ACHN (cell line): ENCODE measurements at regions not wholly inside any gene's neighbourhood (a gene's known extent, or its start where the extent isn't known, plus 50 kb on each side); places are given as distances from the start of the nearest gene placed in this dataset.

Experiments used
- DNase-seq: peaks from one replicate; pipeline ENCODE4 v3.0.0-alpha.2; 2015
- in situ Hi-C: cut with HindIII; loops from 2 replicates; pipeline ENCODE4 v1.10.0; 2017; ENCODE audit warnings: low sequenced_read_pairs, low pct_ligation_motif_present, low pct_unique_long_range_greater_than_20kb

- in situ Hi-C loops: no loop called here
Observed at GRCh38 chr3:178041931-178042330, 494.3 kb upstream of the KCNMB2 start.

GRCh38 chr3:178042376-178042775 lies 493.9 kb upstream of the KCNMB2 start:
- in situ Hi-C loops: no loop called here
- no peak for DNase-seq

More at GRCh38 chr3:178041931-178042330, 494.3 kb upstream of the KCNMB2 start:
- no peak for DNase-seq

- DNase-seq: no peak
- in situ Hi-C loops: no loop called here
Observed at GRCh38 chr3:178043084-178043483, 493.2 kb upstream of the KCNMB2 start.

- no peak for DNase-seq
- in situ Hi-C loops: no loop called here
Observed at GRCh38 chr3:178044320-178044719, 491.9 kb upstream of the KCNMB2 start.

GRCh38 chr3:178047496-178047895 lies 488.7 kb upstream of the KCNMB2 start:
- no peak for DNase-seq
- in situ Hi-C loops: no loop called here

GRCh38 chr3:178048768-178049167 lies 487.5 kb upstream of the KCNMB2 start:
- in situ Hi-C loops: no loop called here
- no peak for DNase-seq

GRCh38 chr3:178054471-178054870 lies 481.8 kb upstream of the KCNMB2 start:
- no peak for DNase-seq
- in situ Hi-C loops: no loop called here

GRCh38 chr3:178055939-178056338 lies 480.3 kb upstream of the KCNMB2 start:
- in situ Hi-C loops: no loop called here
- no peak for DNase-seq

GRCh38 chr3:178056868-178057267 lies 479.4 kb upstream of the KCNMB2 start:
- in situ Hi-C loops: no loop called here
- no peak for DNase-seq

- in situ Hi-C loops: no loop called here
- no peak for DNase-seq
Observed at GRCh38 chr3:178058629-178059028, 477.6 kb upstream of the KCNMB2 start.

- no peak for DNase-seq
- in situ Hi-C loops: no loop called here
Observed at GRCh38 chr3:178059119-178059518, 477.1 kb upstream of the KCNMB2 start.

GRCh38 chr3:178059836-178060235 lies 476.4 kb upstream of the KCNMB2 start:
- in situ Hi-C loops: no loop called here
- DNase-seq: peak; percentile 56

GRCh38 chr3:178060407-178060806 lies 475.8 kb upstream of the KCNMB2 start:
- no peak for DNase-seq
- in situ Hi-C loops: no loop called here

- in situ Hi-C loops: no loop called here
Observed at GRCh38 chr3:178062126-178062525, 474.1 kb upstream of the KCNMB2 start.

GRCh38 chr3:178063461-178063860 lies 472.8 kb upstream of the KCNMB2 start:
- in situ Hi-C loops: no loop called here
- no peak for DNase-seq

More at GRCh38 chr3:178062126-178062525, 474.1 kb upstream of the KCNMB2 start:
- no peak for DNase-seq

- no peak for DNase-seq
- in situ Hi-C loops: no loop called here
Observed at GRCh38 chr3:178067721-178068120, 468.5 kb upstream of the KCNMB2 start.

- DNase-seq: no peak
- in situ Hi-C loops: no loop called here
Observed at GRCh38 chr3:178072391-178073305, 463.6 kb upstream of the KCNMB2 start.

- in situ Hi-C loops: no loop called here
Observed at GRCh38 chr3:178073366-178073765, 462.9 kb upstream of the KCNMB2 start.

GRCh38 chr3:178075344-178075743 lies 460.9 kb upstream of the KCNMB2 start:
- DNase-seq: no peak
- in situ Hi-C loops: no loop called here

More at GRCh38 chr3:178073366-178073765, 462.9 kb upstream of the KCNMB2 start:
- DNase-seq: no peak

GRCh38 chr3:178078953-178079352 lies 457.3 kb upstream of the KCNMB2 start:
- in situ Hi-C loops: no loop called here
- DNase-seq: no peak
